Neutrophil (primary cell): ENCODE measurements at regions not wholly inside any gene's neighbourhood (a gene's known extent, or its start where the extent isn't known, plus 50 kb on each side); places are given as distances from the start of the nearest gene placed in this dataset.
"Not testable (repeated sequence)": the region's sequence is repeated elsewhere in the genome, so short reads cannot be mapped to it uniquely, and the experiment has no call there.

Source experiments
- H3K27ac ChIP-seq: fragments of 200-600 bp; sonication (generic); 2 replicates; pipeline ENCODE4 v1.5.1; 2016; ENCODE audit warnings: mild to moderate bottlenecking, moderate library complexity
- H3K27me3 ChIP-seq: fragments of 200-600 bp; sonication (generic); 2 replicates; pipeline ENCODE4 v1.6.0; 2016; ENCODE audit warnings: mild to moderate bottlenecking
- H3K36me3 ChIP-seq: fragments of 200-600 bp; sonication (generic); 2 replicates; pipeline ENCODE4 v1.5.1; 2017
- H3K4me1 ChIP-seq, 2 experiments: fragments of 200-600 bp in 1 of 2; sonication (generic) in 1 of 2; 1 replicate in 1 of 2; 2 replicates in 1 of 2; pipeline versions ENCODE4 v1.5.1 to v1.6.1; 2013 to 2016; ENCODE audit warnings: low read depth in 1 of 2, low read length in 1 of 2, mild to moderate bottlenecking in 1 of 2, moderate library complexity in 1 of 2; ENCODE audit not compliant: control insufficient read depth in 1 of 2, insufficient read depth in 1 of 2
- H3K4me3 ChIP-seq, 2 experiments: fragments of 200-600 bp in 1 of 2; sonication (generic) in 1 of 2; 1 replicate in 1 of 2; 2 replicates in 1 of 2; pipeline ENCODE4 v1.5.1; 2013 to 2016; ENCODE audit warnings: low read depth in 1 of 2, low read length in 1 of 2, mild to moderate bottlenecking in 1 of 2, moderate library complexity in 1 of 2
- H3K9me3 ChIP-seq: fragments of 200-600 bp; sonication (generic); 2 replicates; pipeline ENCODE4 v1.5.1; 2016
- TF ChIP-seq, protein P1 (sequence below): fragments of 200-600 bp; sonication (generic); IDR thresholded peaks from 2 replicates; pipeline ENCODE4 v1.5.1; 2016; ENCODE audit warnings: antibody characterized with exemption

DNA sequence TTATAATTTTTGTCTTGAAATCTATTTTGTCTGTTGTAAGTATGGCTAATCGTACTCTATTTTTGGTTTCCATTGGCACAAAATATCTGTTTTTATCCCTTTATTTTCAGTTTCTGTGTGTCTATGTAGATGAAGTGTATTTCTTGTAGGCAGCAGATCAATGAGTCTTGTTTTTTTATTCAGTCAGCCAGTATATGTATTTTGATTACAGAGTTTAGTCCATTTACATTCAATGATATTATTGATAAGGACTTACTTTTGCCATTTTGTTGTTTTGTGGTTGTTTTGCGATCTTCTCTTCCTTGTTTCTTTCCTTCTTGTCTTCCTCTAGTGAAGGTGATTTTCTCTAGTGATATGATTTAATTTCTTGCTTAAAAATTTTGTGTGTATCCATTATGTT lies 336.3 kb upstream of the SPRY2 start:
- Histone ChIP-seq H3K9me3 (no peaks in the 10 kb centered on the region), H3K36me3 (no peaks in the 10 kb centered on the region), H3K4me1 (no peaks in the 10 kb centered on the region), H3K4me3 (no peak overlapping the region), H3K27ac (no peak overlapping the region), H3K27me3 (no peaks in the 10 kb centered on the region)
- TF ChIP-seq, protein P1, sequence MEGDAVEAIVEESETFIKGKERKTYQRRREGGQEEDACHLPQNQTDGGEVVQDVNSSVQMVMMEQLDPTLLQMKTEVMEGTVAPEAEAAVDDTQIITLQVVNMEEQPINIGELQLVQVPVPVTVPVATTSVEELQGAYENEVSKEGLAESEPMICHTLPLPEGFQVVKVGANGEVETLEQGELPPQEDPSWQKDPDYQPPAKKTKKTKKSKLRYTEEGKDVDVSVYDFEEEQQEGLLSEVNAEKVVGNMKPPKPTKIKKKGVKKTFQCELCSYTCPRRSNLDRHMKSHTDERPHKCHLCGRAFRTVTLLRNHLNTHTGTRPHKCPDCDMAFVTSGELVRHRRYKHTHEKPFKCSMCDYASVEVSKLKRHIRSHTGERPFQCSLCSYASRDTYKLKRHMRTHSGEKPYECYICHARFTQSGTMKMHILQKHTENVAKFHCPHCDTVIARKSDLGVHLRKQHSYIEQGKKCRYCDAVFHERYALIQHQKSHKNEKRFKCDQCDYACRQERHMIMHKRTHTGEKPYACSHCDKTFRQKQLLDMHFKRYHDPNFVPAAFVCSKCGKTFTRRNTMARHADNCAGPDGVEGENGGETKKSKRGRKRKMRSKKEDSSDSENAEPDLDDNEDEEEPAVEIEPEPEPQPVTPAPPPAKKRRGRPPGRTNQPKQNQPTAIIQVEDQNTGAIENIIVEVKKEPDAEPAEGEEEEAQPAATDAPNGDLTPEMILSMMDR, result no peak

DNA sequence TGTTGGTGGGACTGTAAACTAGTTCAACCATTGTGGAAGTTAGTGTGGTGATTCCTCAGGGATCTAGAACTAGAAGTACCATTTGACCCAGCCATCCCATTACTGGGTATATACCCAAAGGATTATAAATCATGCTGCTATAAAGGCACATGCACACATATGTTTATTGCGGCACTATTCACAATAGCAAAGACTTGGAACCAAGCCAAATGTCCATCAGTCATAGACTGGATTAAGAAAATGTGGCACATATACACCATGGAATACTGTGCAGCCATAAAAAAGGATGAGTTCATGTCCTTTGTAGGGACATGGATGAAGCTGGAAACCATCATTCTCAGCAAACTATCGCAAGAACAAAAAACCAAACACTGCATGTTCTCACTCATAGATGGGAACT lies 334.5 kb upstream of the SPRY2 start:
- H3K27ac ChIP-seq, H3K9me3 ChIP-seq, H3K27me3 ChIP-seq, H3K36me3 ChIP-seq, H3K4me3 ChIP-seq, H3K4me1 ChIP-seq: not testable (repeated sequence)

DNA sequence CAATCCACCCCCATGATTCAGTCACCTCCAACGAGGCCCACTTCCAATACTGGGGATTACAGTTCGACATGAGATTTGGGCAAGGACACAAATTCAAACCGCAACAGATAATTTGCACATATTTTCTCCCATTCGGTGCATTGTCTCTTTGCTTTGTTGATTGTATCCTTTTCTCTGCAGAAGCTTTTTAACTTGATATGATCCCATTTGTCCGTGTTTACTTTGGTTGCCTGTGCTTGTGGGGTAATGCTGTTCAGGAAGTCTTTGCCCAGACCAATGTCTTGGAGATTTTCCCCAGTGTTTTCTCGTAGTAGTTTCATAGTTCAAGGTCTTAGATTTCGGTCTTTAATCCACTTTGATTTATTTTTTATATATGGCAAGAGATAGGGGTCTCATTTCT lies 330.8 kb upstream of the SPRY2 start:
- H3K27ac ChIP-seq, result no peak overlapping the region
- no peaks in the 10 kb centered on the region for H3K4me1 ChIP-seq
- H3K4me3 ChIP-seq, result no peak overlapping the region
- TF ChIP-seq, protein P1, result no peak
- H3K9me3 ChIP-seq, result no peaks in the 10 kb centered on the region
- no peaks in the 10 kb centered on the region for H3K27me3 ChIP-seq
- H3K36me3 ChIP-seq, result no peaks in the 10 kb centered on the region

DNA sequence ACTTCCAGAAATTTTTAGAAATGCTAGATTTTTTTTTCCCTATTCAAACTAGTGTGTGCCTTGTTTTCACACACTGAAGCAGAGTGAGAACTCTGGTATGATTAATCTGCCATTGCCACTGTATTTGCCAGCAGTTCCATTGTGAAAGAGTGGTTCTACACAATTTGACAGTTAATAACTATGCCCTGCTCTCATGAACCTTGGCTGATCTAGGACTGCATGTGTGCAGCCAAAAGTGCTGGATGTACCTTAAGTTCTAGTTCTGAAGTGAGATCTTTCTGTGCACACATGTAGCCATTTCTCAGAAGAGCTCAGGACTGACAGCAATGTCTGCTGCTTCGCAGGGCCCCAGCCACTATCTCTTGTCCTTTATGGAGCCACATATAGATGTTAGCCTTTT lies 328.2 kb upstream of the SPRY2 start:
- Histone ChIP-seq H3K27ac (no peak overlapping the region), H3K27me3 (no peaks in the 10 kb centered on the region), H3K9me3 (no peaks in the 10 kb centered on the region), H3K4me1 (no peaks in the 10 kb centered on the region), H3K4me3 (no peak overlapping the region), H3K36me3 (no peaks in the 10 kb centered on the region)
- TF ChIP-seq, protein P1, result no peak

DNA sequence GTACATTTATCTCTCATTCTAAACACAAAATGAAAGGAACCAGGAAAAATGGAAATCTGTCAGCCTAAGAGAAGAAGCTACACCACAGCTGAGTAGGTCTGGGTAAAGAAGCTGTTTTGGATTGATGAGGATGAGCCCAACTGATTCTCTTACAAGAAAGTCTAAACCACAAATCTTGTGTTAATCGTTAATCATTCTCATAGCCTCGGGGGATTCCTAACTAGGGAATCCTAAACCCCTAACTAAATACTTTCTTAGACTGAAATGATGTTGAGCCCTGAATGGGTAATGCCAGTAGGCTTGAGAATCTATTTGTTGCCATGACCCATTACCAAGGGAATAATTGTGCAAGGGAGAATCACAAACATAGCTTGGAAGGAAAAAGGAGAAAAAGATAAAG lies 327.5 kb upstream of the SPRY2 start:
- H3K27ac ChIP-seq, result no peak overlapping the region
- no peaks in the 10 kb centered on the region for H3K36me3 ChIP-seq
- no peaks in the 10 kb centered on the region for H3K4me1 ChIP-seq
- H3K27me3 ChIP-seq, result no peaks in the 10 kb centered on the region
- H3K9me3 ChIP-seq, result no peaks in the 10 kb centered on the region
- H3K4me3 ChIP-seq, result no peak overlapping the region
- TF ChIP-seq, protein P1, result no peak

DNA sequence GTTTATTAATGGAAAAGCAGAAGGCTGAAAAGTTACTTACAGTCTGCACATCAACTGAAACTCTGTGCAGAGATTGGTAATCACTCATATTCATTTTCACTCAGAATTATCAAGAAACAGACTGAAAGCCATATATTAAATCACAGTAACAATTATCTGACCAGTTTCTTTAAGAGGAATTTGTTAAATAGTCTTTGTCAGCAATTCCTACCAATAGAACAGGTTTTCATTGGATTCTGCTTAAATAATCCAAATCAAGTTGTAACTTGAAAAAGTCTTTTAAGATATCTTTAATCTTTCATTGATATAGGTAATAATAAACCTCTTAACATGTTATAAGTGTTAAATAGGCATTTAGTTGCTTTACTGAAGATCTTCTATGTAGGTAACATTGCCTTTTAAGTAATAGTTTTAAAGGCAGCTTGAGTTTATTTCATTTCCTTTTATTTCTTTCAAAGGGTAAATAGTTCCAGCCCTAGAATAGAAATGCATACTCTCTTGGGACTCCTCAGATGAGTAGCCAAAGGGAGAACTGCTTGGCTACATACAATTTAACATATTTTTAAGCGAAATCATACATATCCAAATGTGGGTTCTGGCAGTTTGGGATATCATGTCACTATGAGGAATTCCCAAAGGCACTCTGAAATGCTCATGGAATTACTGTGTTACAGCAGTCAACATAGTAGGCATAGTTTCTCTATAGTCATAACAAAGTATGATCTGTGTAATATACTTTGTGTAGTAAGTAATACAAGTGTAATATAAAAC lies 326.0 kb upstream of the SPRY2 start:
- no peaks in the 10 kb centered on the region for H3K9me3 ChIP-seq
- TF ChIP-seq, protein P1, result no peak
- no peak overlapping the region for H3K27ac ChIP-seq
- H3K4me3 ChIP-seq, result no peak overlapping the region
- H3K36me3 ChIP-seq, result no peaks in the 10 kb centered on the region
- no peaks in the 10 kb centered on the region for H3K4me1 ChIP-seq
- no peaks in the 10 kb centered on the region for H3K27me3 ChIP-seq
